ENCODE measurements at regions not wholly inside any gene's neighbourhood (a gene's known extent, or its start where the extent isn't known, plus 50 kb on each side); places are given as distances from the start of the nearest gene placed in this dataset.

GRCh38 chr2:8489221-8489620, 192.6 kb upstream of the ID2 start:
- Histone ChIP-seq H3K27ac (peak overlapping the region in 9 of 11 experiments; percentile 84 to 99 (median 96); a peak in 17 of 22 replicates), H3K4me2 (peak overlapping the region; percentile 83 to 94 (median 88)), H3K9me3 (replicated peaks in 1 of 11) (no peaks in the 10 kb centered on the region), H3K4me3 (peak overlapping the region in 4 of 10 experiments; percentile 43 to 53 (median 46); a peak in 4 of 20 replicates), H3K4me1 (peaks cover 69 to 82% (median 79%) of the 10 kb centered on the region in 10 experiments), H3K9ac (peak overlapping the region in 9 of 11 experiments; percentile 71 to 89 (median 83); a peak in 16 of 22 replicates), H3K36me3 (no peaks in the 10 kb centered on the region), H3K27me3 (no peaks in the 10 kb centered on the region), H4K20me1 (no peaks in the 10 kb centered on the region)
- TF ChIP-seq Cebpa-rat (IDR thresholded peaks at IDR 0.05), result no peak

GRCh38 chr2:8489751-8490150, 192.1 kb upstream of the ID2 start:
- Histone ChIP-seq H3K27ac (peak overlapping the region in 9 of 11 experiments; percentile 19 to 99 (median 96); a peak in 15 of 22 replicates), H4K20me1 (no peaks in the 10 kb centered on the region), H3K36me3 (no peaks in the 10 kb centered on the region), H3K4me3 (no peak overlapping the region), H3K9ac (peak overlapping the region in 4 of 11 experiments; percentile 17 to 87 (median 84); a peak in 4 of 22 replicates), H3K9me3 (replicated peaks in 1 of 11) (no peaks in the 10 kb centered on the region), H3K4me2 (peak overlapping the region; percentile 83 to 94 (median 88); a peak in 21 of 22 replicates), H3K4me1 (peaks cover 67 to 84% (median 81%) of the 10 kb centered on the region in 10 experiments), H3K27me3 (no peaks in the 10 kb centered on the region)
- no peak for TF ChIP-seq Cebpa-rat (IDR thresholded peaks at IDR 0.05)

- Histone ChIP-seq H3K4me1 (peaks cover 62 to 84% (median 80%) of the 10 kb centered on the region in 10 experiments), H3K9ac (peak overlapping the region in 4 of 11 experiments; percentile 9 to 25 (median 20); a peak in 2 of 22 replicates), H3K36me3 (no peaks in the 10 kb centered on the region), H3K27ac (peak overlapping the region in 9 of 11 experiments; percentile 19 to 99 (median 96); a peak in 15 of 22 replicates), H3K4me3 (no peak overlapping the region), H3K4me2 (peak overlapping the region; percentile 31 to 94 (median 88); a peak in 20 of 22 replicates), H4K20me1 (no peaks in the 10 kb centered on the region), H3K27me3 (no peaks in the 10 kb centered on the region), H3K9me3 (replicated peaks in 1 of 11) (no peaks in the 10 kb centered on the region)
- TF ChIP-seq Cebpa-rat (IDR thresholded peaks at IDR 0.05), result no peak
Measured at GRCh38 chr2:8490166-8490721, 191.6 kb upstream of the ID2 start.

GRCh38 chr2:8491296-8492027, 190.4 kb upstream of the ID2 start:
- no peaks in the 10 kb centered on the region for H3K9me3 ChIP-seq (replicated peaks in 1 of 11)
- H3K27ac ChIP-seq, result peak overlapping the region in 7 of 11 experiments; percentile 10 to 98 (median 91); a peak in 14 of 22 replicates
- H3K4me1 ChIP-seq, result peaks cover 50 to 78% (median 73%) of the 10 kb centered on the region in 10 experiments
- no peak overlapping the region for H3K4me3 ChIP-seq
- H3K27me3 ChIP-seq, result no peaks in the 10 kb centered on the region
- H3K9ac ChIP-seq, result peak overlapping the region in 1 of 11 experiments; percentile 16; a peak in 1 of 22 replicates
- H3K4me2 ChIP-seq, result peak overlapping the region; percentile 25 to 94 (median 52)
- no peaks in the 10 kb centered on the region for H4K20me1 ChIP-seq
- H3K36me3 ChIP-seq, result no peaks in the 10 kb centered on the region
- TF ChIP-seq Cebpa-rat (IDR thresholded peaks at IDR 0.05), result no peak

GRCh38 chr2:8494151-8494550, 187.7 kb upstream of the ID2 start:
- no peak for TF ChIP-seq Cebpa-rat (IDR thresholded peaks at IDR 0.05)
- Histone ChIP-seq H3K4me3 (no peak overlapping the region), H3K27me3 (no peaks in the 10 kb centered on the region), H3K9me3 (replicated peaks in 1 of 11) (no peaks in the 10 kb centered on the region), H3K4me1 (peaks cover 23 to 67% (median 58%) of the 10 kb centered on the region in 10 experiments), H3K27ac (peak overlapping the region in 9 of 11 experiments; percentile 2 to 62 (median 41); a peak in 15 of 22 replicates), H4K20me1 (no peaks in the 10 kb centered on the region), H3K36me3 (no peaks in the 10 kb centered on the region), H3K4me2 (peak overlapping the region in 9 of 11 experiments; percentile 10 to 60 (median 45); a peak in 13 of 22 replicates), H3K9ac (0 out of 22 replicates have a peak overlapping the region, but pooled peaks of 1 of the 11 experiments have one; percentile 4)

GRCh38 chr2:8494589-8494988, 187.3 kb upstream of the ID2 start:
- H3K36me3 ChIP-seq, result no peaks in the 10 kb centered on the region
- peaks cover 19 to 67% (median 55%) of the 10 kb centered on the region in 10 experiments for H3K4me1 ChIP-seq
- TF ChIP-seq Cebpa-rat (IDR thresholded peaks at IDR 0.05), result no peak
- H3K4me2 ChIP-seq, result peak overlapping the region in 9 of 11 experiments; percentile 10 to 60 (median 45); a peak in 13 of 22 replicates
- H4K20me1 ChIP-seq, result no peaks in the 10 kb centered on the region
- H3K9me3 ChIP-seq (replicated peaks in 1 of 11), result no peaks in the 10 kb centered on the region
- H3K9ac ChIP-seq, result 0 out of 22 replicates have a peak overlapping the region, but pooled peaks of 1 of the 11 experiments have one; percentile 4
- peak overlapping the region in 9 of 11 experiments; percentile 2 to 62 (median 41); a peak in 15 of 22 replicates for H3K27ac ChIP-seq
- no peaks in the 10 kb centered on the region for H3K27me3 ChIP-seq
- no peak overlapping the region for H3K4me3 ChIP-seq

- no peak for TF ChIP-seq Cebpa-rat (IDR thresholded peaks at IDR 0.05)
- no peaks in the 10 kb centered on the region for H3K36me3 ChIP-seq
- H4K20me1 ChIP-seq, result no peaks in the 10 kb centered on the region
- peaks cover 11 to 66% (median 47%) of the 10 kb centered on the region in 10 experiments; a peak in 19 of 20 replicates for H3K4me1 ChIP-seq
- H3K27ac ChIP-seq, result peak overlapping the region in 4 of 11 experiments; percentile 11 to 62 (median 26); a peak in 4 of 22 replicates
- H3K27me3 ChIP-seq, result no peaks in the 10 kb centered on the region
- H3K4me2 ChIP-seq, result peak overlapping the region in 8 of 11 experiments; percentile 10 to 60 (median 46); a peak in 12 of 22 replicates
- H3K9ac ChIP-seq, result no peak overlapping the region
- H3K4me3 ChIP-seq, result no peak overlapping the region
- H3K9me3 ChIP-seq (replicated peaks in 1 of 11), result no peaks in the 10 kb centered on the region
Measured at GRCh38 chr2:8495189-8495989, 186.5 kb upstream of the ID2 start.

- Histone ChIP-seq H3K36me3 (no peaks in the 10 kb centered on the region), H3K9me3 (replicated peaks in 1 of 11) (no peaks in the 10 kb centered on the region), H3K4me3 (no peak overlapping the region), H3K9ac (no peak overlapping the region), H3K4me2 (0 out of 22 replicates have a peak overlapping the region, but pooled peaks of 1 of the 11 experiments have one; percentile 45), H4K20me1 (no peaks in the 10 kb centered on the region), H3K27me3 (no peaks in the 10 kb centered on the region), H3K27ac (peak overlapping the region in 1 of 11 experiments; percentile 14; a peak in 2 of 22 replicates), H3K4me1 (peaks cover 8 to 66% (median 40%) of the 10 kb centered on the region in 10 experiments; a peak in 19 of 20 replicates)
- TF ChIP-seq Cebpa-rat (IDR thresholded peaks at IDR 0.05), result no peak
Measured at GRCh38 chr2:8496079-8496478, 185.8 kb upstream of the ID2 start.

Measured in BLaER1 treated with 17β-estradiol and CSF1 and Interleukin-3, amounts not matched to agents 10 nM and 100 nM (cell line).